A172 (cell line): ENCODE measurements at regions not wholly inside any gene's neighbourhood (a gene's known extent, or its start where the extent isn't known, plus 50 kb on each side); places are given as distances from the start of the nearest gene placed in this dataset.
"Not testable (repeated sequence)": the region's sequence is repeated elsewhere in the genome, so short reads cannot be mapped to it uniquely, and the experiment has no call there.

ENCODE experiments used
- DNase-seq: peaks from one replicate; pipeline ENCODE4 v3.0.0-alpha.2; 2015; ENCODE audit warnings: low spot score

DNA sequence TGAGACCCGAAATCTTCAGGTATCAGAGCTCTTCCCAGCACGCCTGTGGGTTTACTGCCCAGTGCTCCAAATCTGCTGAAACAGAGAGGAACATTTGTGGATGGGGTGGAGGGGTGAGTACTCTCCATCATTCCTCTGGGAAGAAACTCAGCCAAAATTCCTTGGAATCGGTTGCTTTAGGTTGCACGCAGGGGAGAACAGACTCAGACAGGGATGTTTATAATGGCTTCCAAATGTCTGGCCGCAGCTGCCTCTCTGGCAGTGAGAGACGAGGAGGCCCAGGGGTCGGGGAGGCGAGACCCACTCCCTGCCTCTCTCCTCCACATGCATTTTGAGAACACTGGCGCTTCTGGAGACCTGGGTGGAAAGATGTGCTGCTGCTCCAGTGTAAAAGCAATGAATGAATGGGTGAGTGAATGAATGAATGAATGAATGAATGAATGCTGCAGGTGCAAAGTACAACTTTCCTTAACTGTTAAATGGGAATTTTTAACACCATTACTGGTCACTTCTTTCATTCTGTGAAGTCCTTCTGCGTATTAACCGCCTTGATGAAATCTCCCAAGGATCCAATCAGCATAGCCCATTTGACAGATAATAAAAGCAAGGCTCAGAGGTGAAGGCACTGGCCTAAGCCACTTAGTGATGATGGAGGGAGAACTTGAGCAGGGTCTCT is 437.4 kb downstream of the MIAT start:
- DNase-seq, result no peak

DNA sequence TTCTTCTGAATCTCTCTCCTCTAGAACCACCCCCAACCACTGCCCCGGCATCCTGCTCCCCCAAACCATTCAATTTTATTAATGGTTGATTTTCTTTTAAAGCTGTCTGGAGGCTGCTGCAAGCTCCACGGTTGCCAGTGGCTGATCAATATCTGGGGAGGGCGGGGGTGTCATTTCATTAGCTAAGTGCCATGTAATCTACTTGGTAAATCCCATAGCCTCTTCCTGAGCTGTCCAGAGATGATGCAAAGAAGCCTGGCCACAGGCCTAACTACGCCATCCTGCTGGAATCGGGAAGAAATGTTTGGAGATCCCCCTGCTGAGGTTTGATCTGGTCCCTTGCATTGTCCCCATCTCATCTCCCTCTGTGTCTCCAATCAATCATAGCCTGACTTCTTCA is 440.1 kb downstream of the MIAT start:
- no peak for DNase-seq

DNA sequence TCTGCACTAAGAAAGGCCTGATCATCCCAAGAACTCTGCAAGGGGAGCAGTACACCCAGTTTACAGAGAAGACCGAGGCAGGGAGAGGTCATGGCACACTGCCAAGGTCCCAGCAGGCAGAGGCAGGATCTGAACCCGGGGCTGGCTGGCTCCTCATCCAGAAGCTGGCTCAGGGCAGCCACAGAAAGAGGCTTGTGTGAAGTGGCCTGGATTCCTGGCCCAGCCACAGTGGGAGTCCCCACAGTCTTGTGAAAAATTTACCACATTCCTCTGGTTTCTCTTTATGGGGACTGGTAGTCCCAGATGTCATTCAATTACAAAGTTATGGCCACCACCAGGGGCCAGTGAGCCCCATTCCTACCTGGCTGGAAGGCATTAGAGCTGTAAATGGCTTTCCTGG is 440.5 kb downstream of the MIAT start:
- peak; percentile 26 for DNase-seq

DNA sequence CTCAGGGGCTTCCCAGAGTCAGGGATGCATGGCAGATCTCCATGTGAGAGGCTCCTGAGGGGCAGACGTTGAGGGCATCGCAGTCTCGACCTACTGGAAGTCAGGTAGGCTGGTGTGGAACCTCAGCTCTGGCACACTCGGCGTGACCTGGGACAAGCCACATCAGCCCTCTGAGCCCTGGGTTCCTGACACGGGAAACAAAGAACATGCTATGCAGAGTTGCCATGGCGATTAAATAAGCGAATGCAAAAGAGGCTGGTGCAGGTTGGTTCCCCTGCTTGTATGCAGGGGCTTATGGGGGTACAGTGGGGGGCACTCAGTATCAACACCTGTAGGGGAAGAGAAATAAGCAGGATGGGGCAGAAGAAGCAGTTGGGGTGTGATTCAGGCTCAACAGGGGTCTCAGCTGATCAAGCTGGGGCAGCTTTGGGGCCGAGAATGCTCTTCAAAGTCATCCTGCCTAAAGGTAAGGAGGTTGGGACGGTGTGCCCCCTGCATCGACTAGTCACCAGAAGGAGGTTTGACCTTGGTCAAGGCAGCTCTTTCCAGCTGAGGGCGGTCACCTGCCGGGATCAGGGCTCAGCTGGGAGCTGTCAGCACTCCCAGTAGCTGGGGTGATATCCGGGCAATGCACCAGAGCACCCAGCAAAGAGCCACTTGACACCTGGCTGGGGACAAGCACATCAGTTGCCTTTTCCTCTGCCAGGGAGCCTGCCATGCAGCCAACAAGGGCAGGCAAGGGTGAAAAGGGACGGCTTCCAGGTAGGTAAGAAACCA is 442.7 kb downstream of the MIAT start:
- DNase-seq, result no peak

DNA sequence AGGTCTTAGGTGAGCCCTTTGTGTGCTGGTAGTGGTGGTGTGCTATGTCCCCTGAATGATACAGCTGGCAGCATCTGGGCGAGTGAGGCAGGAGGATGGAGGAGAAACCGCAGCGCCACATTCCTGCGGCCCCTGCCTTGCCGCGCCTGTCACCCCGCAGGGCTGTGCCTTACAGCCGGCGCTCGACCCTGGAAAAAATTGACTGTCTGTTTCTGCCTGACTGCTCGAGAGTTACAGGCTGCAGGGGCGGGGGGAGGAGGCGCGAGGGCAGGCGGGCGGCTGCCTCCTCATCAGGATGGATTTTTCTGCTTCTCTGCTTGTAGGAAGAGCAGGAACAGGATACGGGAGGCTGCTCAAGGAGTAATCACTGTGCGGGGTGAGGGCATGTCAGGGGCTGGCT is 443.4 kb downstream of the MIAT start:
- peak; percentile 55 for DNase-seq

DNA sequence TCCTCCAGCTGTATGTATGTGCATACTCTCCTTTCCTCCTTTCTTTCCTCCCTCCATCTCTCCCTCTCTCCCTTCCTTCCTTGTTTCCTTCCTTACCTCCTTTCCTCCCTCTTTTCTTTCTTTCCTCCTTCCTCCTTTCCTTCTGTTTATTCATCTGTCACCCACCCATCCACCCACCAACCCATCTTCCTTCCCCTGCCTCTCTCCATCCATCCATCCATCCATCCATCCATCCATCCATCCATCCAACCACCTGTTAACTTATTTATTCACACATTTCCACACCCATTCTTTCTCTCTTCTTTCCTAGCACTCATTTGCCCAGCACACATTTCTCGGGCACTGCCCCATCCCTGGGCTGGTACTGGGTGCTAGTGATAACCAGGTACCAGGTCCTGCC is 443.9 kb downstream of the MIAT start:
- DNase-seq, result no peak

DNA sequence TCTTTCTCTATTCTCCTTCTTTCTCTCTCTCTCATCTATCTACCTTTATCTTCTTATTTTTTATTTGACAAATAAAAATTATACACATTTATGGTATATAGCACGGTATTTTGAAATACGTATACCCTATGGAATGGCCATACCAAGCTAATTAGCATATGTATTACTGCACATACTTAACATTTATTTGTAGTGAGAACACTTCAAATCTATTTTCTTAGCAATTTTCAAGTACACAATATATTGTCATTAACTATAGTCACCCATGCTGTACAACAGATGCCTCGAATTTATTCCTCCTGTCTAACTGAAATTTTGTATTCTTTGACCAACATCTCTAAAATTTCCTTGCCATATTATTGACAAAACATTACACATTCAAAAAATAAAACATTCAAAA is 447.1 kb downstream of the MIAT start:
- no peak for DNase-seq

DNA sequence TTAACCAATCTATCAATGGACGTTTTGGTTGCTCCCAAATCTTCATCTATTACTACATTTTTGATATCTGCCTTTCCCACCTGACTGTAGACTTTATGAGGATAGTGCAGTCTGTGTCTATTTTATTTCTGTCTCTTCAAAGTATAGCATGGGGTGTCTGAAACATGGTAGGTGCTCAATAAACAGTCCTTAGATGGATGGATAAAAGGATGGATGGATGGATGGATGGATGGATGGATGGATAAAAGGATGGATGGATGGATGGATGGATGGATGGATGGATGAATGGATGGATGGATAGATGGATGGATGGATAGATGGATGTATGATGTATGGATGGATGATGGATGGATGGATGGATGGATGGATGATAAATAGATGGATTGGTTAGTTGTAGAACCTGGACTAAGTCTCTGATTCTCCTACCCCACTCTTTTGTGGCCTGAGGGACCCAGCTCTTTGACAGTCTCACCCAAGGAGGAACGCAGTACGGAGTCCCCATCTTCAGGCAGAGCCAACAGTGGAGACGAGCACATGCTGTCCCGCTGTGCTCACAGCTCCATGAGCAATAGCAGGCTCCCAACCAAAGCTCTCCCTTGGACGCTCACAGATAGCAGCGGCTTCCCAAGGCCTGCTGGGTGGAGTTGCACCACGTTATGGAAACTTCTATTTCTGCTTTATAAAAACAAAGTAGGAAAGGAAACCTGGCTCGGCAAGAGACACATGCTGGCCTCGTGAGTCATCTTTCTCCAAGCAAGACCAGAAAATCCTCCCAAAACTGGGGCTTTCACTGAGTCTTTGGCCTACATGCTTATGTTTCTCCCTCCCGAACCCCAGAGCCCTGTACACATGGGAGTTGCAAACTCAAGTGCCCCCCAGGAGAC is 448.0 kb downstream of the MIAT start:
- peak; percentile 43 for DNase-seq

DNA sequence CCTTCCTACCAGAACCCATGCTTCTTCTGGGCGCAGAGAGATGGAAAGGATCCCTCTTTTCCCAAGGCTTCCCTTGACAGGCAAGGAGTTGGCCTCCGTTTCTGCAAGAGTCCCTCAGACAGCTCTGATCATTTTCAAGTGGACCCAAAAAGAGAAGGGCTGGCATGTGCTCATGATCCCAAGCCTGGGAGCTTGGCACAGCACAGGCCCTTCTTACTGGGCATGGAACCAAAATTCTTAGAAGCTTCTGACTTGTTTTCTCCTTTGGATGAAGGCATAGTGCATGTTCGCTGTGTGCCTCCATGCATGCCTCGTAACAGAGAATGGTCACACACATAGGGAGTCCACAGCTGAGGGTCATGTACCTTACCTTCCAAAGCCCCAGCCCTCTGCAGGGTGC is 449.6 kb downstream of the MIAT start:
- no peak for DNase-seq

DNA sequence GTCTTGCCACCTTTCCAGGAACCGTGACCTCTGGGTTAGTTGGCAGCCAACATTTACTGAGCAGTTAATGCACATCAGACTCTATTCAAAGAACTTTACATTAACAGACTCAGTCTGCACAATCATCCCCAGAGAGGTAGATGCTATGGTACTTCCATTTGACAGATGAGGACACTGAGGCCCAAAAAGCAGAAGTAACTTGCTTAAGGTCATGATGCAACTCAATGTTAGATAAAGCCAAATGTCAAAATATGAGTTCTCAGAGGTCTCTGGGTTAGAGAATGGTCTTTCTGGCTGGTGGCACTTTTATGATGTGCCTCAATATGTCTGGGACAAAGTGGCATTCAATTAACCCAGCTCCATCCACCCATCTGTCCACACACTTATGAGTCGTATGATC is 450.0 kb downstream of the MIAT start:
- DNase-seq, result no peak

DNA sequence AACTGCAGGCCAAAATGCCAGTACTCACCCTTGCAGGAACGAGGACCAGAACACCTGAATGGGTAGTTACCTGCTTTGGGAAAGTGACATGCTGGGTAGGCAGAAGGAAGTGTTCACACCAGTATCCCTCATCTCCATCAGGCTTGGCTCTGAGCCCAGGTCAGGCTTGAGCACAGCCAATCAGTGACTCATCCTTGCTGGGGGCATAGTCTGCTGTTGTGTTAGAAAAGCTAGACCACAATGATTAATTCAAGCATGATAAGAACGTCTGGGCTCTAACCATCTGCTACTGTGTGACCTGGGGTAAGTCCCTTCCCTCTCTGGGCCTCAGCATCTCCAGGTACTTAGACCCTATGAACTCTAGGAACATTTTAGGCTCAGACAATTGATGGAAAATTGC is 450.4 kb downstream of the MIAT start:
- DNase-seq, result peak; percentile 95

DNA sequence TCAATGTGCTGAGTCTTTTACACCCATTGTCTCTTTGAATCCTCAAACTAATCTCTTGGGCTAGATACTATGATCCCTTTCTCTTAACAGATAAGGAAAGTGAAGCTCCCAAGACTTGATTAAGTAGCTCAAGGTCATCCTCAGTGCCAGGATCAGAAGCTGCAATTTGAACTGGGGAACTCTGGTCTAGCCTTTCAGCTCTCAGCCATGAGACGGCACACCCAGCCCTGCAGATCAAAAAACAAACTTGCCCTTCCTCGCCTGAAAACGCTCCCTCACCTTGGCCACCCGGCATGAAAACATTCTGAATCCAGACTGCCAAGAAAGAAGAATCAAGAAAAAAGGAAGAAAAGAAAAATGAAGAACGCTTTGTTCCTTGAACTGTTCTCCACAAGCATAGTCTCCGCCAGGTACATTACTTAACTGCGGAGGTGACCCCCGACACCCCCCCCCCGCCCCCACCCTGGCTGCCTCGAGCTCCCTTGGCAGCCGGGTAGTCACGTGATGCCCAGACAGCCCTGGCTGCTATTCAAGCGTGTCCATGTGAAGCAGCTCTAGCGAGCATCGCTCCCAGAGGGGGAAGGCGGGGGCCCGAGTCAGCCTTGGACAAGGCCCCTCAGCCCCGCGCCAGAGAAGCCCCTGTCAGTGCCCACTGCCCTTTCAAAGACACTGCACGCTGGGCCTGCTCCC is 451.2 kb downstream of the MIAT start:
- DNase-seq, result no peak

DNA sequence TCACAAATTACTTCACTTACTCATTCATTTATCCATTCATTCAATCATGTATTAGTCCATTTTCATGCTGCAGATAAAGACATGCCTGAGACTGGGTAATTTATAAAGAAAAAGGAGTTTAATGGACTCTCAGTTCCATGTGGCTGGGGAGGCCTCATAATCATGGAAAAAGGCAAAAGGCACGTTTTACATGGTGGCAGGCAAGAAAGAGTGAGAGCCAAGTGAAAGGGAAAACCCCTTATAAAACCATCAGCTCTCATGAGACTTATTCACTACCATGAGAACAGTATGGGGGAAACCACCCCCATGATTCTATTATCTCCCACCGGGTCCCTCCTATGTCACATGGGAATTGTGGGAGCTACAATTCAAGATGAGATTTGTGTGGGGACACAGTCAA is 452.0 kb downstream of the MIAT start:
- DNase-seq, result not testable (repeated sequence)

DNA sequence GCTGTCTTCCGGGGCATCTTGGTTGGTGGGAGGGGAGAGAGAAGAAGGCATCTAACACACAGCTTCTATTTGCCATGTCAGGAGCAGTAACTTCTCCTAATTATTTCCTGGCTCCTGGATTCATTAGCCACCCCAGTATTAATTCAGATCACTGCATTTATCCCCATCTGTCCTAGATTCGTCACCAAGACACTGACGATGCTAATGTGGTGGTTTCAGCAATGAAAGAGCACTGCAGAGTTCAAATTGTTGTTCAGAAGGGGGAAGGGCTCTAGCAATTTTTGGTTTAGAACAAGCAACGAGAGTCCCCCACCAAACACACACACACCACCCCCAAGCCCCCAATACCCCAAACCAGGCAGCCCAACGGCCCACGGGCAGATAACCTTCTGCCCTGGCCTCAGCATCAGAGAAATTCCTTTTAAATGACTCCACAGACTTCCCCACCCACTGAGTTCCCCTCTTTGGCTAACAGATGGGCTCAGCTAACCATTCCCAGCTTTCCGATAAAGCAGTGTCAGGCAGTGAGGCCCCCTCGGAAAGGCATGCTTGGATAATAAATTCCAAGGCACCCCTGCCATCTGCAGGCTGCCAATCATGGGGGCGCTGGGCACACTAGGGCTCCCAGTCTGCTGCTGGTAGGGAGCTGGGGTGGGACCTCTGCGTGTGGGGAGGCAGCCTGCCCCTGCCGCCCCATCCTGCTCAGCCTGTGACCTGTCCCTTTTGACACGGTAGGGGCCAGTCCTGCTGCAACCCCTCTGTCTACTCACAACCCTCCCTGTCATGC is 453.5 kb downstream of the MIAT start:
- peak; percentile 88 for DNase-seq

DNA sequence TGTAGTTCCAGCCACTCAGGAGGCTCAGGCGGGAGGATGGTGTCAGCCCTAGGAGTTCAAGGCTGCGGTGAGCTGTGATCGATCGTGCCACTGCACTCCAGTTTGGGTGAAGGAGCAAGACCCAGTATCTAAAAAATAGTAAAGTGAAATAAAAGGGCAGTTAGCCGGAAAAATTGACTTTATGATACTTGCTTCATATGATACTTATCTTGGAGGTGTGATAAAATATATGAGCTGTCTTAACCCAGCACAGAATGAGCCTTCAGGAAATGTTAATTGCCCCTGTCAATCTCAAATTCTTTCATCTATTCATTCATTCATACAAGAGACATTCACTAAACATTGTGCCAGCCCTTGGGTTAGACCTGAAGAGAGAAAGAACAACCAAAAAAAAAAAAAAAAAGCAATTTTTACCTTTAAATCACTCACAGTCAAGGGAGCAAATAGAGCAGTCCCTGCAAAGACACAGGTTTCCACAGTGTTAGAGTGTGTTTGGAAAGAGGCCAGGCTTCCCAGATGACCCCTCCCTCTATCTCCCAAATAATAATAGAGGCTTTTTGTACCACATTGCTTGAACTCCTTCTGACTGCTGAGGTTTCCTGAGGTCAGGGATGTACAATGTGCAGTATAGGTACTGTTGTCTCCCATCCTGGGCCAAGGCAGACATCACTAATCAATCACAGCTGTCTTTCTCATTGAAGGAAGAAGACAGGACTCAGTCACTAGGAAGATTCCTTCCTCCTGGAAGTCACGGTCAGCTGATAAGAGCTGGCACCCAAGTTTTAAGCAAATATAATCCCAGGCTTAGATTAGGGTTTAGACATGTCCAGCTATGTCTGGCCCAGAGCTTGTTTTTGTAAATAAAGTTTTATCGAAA is 454.6 kb downstream of the MIAT start:
- no peak for DNase-seq

DNA sequence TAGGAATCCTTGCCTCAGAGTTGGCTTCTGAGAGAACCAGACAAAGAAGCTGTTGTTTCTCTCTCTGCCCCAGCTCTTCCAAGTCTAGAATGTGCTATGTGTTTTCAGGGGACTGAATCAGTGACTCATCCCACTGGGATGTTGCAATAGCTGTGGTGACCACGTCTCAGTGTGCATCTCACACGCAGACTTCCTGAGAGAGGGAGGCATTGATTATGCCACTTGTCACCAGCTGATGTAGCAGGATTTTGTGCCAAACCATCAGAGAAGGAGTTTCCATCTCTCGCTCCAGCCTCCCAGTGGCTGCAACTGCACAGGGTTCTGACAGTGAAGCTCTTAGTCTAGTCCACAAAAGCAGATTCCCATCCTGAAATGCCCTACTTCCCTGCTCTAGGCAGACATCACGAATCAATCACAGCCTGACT is 455.8 kb downstream of the MIAT start:
- peak; percentile 94 for DNase-seq

DNA sequence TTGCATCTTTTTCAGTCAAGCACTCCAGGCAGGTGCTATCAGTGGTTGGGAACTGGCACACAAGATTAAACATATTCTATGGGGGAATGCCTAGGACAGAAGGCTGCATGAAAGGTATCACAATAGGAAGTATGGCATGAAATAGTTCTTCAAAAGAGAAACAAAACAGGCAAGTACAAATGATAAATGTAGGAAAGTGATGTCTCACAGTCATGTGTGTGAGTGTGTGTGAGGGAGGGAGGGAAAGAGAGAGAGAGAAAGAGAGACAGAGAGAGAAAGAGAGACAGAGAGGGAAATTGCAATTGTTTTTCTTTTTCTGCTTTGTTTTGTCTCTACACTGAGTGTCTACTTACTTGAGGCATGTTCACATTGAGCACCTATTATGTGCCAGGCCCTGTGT is 456.3 kb downstream of the MIAT start:
- no peak for DNase-seq

DNA sequence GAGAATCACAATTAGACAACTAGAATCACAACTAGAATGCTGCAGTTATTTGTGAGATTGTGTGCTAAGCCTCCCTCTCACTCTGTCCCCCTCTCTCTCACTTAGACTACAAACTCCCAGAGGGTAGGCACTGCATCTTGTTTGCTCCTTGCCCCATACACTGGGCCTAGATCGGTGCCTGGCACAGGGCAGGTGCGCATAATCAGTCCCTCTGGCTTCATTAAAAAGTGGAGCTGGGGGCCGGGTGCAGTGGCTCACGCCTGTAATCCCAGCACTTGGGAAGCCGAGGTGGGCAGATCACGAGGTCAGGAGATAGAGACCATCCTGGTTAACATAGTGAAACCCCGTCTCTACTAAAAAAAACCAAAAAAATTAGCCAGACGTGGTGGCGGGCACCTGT is 456.8 kb downstream of the MIAT start:
- no peak for DNase-seq

DNA sequence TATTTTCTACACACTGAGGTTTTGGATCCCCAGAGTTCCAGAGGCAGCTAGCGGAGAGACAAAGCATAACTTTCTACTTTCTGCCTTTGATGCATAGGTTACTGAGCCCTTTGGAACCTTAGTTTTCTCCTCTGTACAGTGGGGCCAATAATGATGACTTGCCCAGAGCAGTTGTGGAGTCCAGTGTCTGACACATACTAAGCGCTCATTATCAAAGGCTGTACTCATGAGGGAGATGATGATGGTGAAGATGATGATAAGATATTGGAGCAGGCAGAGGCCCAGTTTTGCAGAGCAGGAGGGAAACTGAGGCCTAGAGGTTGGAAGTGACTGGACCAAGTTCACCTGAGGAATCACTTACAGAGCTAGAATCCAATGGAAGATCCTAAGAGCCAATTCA is 458.0 kb downstream of the MIAT start:
- no peak for DNase-seq

DNA sequence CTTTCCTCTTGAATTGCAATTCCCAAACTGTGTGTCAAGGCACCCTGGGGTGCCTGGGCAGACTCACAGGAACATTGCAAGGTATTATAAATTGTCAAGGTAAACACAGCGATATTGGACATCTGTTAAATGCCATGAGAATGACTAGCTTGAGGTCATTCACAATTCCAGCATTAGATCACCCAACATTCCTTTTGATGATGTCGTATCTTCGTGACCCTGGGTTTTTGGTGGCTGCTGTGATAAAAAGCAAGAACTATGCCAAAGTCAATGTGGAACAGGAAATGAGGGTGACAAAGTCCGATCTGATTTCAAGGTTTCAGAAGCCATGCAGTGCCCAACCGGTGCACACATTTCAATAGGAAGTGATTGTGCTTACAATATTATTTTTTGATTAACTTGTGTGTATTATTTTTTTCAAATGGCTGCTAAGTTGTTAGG is 458.4 kb downstream of the MIAT start:
- DNase-seq, result peak; percentile 92
